MM.1S (cell line): ENCODE measurements at regions not wholly inside any gene's neighbourhood (a gene's known extent, or its start where the extent isn't known, plus 50 kb on each side); places are given as distances from the start of the nearest gene placed in this dataset.

Experiments
- EZH2 ChIP-seq: fragments of 300-600 bp; sonication (generic); optimal IDR thresholded peaks from 2 replicates; pipeline ENCODE3; 2017; ENCODE audit warnings: low read depth, mild to moderate bottlenecking, antibody characterized with exemption, low read length, mixed read lengths
- EZH2phosphoT487 ChIP-seq: fragments of 300-600 bp; sonication (generic); IDR thresholded peaks from 2 replicates; pipeline ENCODE4 v1.6.1; 2018; ENCODE audit warnings: antibody characterized with exemption, low read length
- TF ChIP-seq, protein P1 (sequence below): fragments of 300-600 bp; sonication (generic); IDR thresholded peaks from 2 replicates; pipeline ENCODE4 v1.5.1; 2016; ENCODE audit warnings: antibody characterized with exemption, low read length, mixed read lengths

DNA sequence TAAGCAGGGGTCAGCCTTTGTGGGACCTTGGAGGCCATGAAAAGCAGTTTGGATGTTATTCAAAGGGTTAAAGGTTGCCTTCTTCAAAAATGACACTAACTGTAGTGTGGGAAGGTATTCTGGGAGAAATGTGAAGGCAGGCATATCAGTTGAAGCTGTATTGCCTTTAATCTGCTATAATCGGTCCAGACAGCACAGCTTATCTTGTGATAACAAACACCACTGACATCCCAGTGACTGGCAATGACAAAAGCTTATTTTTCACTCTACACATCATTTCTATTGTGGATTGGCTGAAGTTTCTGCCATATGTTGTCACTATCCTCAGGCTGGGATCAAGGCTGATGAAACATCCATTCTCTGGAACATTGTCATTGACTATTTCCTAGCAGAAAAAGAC, 1149.2 kb downstream of the GRM8 start:
- TF ChIP-seq, protein P1, sequence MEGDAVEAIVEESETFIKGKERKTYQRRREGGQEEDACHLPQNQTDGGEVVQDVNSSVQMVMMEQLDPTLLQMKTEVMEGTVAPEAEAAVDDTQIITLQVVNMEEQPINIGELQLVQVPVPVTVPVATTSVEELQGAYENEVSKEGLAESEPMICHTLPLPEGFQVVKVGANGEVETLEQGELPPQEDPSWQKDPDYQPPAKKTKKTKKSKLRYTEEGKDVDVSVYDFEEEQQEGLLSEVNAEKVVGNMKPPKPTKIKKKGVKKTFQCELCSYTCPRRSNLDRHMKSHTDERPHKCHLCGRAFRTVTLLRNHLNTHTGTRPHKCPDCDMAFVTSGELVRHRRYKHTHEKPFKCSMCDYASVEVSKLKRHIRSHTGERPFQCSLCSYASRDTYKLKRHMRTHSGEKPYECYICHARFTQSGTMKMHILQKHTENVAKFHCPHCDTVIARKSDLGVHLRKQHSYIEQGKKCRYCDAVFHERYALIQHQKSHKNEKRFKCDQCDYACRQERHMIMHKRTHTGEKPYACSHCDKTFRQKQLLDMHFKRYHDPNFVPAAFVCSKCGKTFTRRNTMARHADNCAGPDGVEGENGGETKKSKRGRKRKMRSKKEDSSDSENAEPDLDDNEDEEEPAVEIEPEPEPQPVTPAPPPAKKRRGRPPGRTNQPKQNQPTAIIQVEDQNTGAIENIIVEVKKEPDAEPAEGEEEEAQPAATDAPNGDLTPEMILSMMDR, result no peak
- TF ChIP-seq EZH2, result no peak
- TF ChIP-seq EZH2phosphoT487, result no peak
